ENCODE measurements at regions not wholly inside any gene's neighbourhood (a gene's known extent, or its start where the extent isn't known, plus 50 kb on each side); places are given as distances from the start of the nearest gene placed in this dataset.

DNA sequence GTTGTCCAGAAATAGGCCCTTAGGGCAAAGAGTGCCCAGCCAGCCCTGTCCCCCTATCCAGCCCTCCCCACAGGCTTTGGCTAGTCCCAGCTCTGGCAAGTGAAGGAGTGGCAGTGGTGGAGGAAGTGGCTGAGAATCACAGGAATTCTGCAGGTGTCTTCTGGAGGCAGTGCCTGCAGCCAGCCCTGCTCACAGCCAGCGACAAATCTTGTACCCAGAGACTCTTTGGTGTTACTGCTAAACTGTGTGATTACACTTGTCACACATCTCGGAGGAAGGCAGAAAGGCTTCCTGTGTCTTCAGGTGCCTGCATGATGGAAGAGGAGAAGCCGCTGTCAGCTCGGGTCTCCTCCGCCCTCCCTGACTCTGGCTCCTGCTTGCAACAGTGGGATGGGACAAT is 71.6 kb upstream of the GRIK3 start:
- no peak for ATAC-seq
- Histone ChIP-seq H3K9me3 (peaks cover 0 to 9% (median 0%) of the 10 kb centered on the region in 3 donors), H3K4me1 (no peaks in the 10 kb centered on the region), H3K27me3 (peaks cover 32% of the 10 kb centered on the region), H3K36me3 (no peaks in the 10 kb centered on the region), H3K4me3 (no peak overlapping the region), H3K27ac (no peak overlapping the region)
- TF ChIP-seq POLR2A (IDR thresholded peaks at IDR 0.05) (no peak), EP300 (IDR thresholded peaks at IDR 0.05) (no peak), POLR2AphosphoS5 (IDR thresholded peaks at IDR 0.05) (no peak)
- TF ChIP-seq, protein P1, sequence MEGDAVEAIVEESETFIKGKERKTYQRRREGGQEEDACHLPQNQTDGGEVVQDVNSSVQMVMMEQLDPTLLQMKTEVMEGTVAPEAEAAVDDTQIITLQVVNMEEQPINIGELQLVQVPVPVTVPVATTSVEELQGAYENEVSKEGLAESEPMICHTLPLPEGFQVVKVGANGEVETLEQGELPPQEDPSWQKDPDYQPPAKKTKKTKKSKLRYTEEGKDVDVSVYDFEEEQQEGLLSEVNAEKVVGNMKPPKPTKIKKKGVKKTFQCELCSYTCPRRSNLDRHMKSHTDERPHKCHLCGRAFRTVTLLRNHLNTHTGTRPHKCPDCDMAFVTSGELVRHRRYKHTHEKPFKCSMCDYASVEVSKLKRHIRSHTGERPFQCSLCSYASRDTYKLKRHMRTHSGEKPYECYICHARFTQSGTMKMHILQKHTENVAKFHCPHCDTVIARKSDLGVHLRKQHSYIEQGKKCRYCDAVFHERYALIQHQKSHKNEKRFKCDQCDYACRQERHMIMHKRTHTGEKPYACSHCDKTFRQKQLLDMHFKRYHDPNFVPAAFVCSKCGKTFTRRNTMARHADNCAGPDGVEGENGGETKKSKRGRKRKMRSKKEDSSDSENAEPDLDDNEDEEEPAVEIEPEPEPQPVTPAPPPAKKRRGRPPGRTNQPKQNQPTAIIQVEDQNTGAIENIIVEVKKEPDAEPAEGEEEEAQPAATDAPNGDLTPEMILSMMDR (IDR thresholded peaks at IDR 0.05) = no peak
- 60% methylated on average over 3 of the region's 5 CpGs; no CpG with 5 or more reads in 1 of the 2 donors for WGBS, 2 donors (ENCODE audit: low coverage in 1 of 2)

DNA sequence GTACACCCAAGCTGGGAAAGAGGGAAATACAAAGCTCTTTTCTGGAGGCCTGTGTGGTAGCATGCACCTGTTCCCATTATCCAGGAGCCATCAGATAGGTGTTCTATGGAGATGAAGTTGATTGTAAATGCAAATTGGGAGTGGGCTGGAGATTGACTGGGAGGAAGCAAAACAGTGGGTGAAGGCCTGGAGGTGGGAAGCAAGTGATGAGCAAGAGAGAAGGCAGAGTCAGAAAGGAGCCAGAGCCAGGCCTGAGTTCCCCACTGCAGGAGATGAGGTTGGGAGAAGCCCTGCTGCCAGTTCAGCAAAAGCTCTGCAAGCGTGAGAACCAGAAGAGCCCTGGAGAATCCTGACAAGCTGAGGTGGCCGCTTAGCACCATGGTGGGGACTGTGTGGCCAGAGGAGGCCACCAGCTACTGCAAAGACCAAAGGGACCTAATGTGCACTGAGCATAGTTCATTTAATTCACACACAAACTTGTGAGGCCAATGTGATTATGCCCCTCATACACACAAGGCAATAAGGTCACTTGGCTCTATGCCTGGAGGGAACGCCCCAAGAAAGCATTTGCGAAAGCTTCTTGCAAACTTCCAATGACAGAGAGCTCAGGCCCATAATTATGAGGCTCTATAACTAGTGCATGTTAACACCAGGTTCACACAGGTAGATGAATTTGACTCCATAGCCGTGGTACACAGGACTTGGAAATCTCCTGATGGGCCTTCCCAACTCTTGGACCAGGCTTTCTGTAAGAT is 73.0 kb upstream of the GRIK3 start:
- WGBS, 2 donors (ENCODE audit: low coverage in 1 of 2) = 81 to 85% methylated on average over 3 to 5 of the region's 5 CpGs
- peaks cover 0 to 9% (median 0%) of the 10 kb centered on the region in 3 donors for H3K9me3 ChIP-seq
- H3K27ac ChIP-seq = no peak overlapping the region
- H3K36me3 ChIP-seq = no peaks in the 10 kb centered on the region
- no peak overlapping the region for H3K4me3 ChIP-seq
- no peaks in the 10 kb centered on the region for H3K4me1 ChIP-seq
- peaks cover 18% of the 10 kb centered on the region for H3K27me3 ChIP-seq
- no peak for TF ChIP-seq POLR2AphosphoS5 (IDR thresholded peaks at IDR 0.05)
- no peak for ATAC-seq

DNA sequence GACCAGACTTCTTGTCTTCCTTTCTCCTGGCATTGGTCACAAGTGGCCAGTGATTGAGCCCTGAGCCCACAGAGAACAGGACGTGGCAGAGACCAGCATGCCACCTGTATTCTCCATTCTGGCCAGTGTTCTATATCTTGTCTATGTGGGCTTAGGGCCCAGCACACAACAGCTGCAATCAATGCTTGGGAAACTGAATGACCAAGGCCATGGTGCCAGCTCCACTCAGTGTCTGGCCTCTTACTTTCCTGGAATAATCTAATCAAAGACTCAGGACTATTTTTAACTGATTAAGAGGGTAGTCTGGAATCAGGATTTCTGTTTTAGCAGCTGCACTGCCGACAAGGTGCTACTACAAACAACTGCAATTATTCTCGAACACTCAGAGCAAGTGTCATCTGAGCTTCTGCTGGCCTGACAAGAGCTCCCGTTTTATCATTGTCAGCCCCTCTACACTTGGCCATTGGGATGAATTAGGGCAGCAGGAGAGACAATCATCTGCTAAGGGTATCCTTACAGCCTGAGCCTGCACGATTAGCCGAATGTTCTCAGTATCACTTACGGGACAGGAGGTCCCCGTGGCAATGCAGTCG is 74.4 kb upstream of the GRIK3 start:
- Histone ChIP-seq H3K4me1 (no peaks in the 10 kb centered on the region), H3K27me3 (peaks cover 30% of the 10 kb centered on the region), H3K36me3 (no peaks in the 10 kb centered on the region), H3K9me3 (peaks cover 0 to 7% (median 0%) of the 10 kb centered on the region in 3 donors), H3K27ac (no peak overlapping the region), H3K4me3 (no peak overlapping the region)
- 54 to 61% methylated on average over 4 to 8 of the region's 9 CpGs for WGBS, 2 donors (ENCODE audit: low coverage in 1 of 2)
- ATAC-seq = no peak
- TF ChIP-seq POLR2A (IDR thresholded peaks at IDR 0.05) = no peak
- TF ChIP-seq, protein P1 (IDR thresholded peaks at IDR 0.05) = no peak
- TF ChIP-seq EP300 (IDR thresholded peaks at IDR 0.05) = no peak
- no peak for TF ChIP-seq POLR2AphosphoS5 (IDR thresholded peaks at IDR 0.05)

DNA sequence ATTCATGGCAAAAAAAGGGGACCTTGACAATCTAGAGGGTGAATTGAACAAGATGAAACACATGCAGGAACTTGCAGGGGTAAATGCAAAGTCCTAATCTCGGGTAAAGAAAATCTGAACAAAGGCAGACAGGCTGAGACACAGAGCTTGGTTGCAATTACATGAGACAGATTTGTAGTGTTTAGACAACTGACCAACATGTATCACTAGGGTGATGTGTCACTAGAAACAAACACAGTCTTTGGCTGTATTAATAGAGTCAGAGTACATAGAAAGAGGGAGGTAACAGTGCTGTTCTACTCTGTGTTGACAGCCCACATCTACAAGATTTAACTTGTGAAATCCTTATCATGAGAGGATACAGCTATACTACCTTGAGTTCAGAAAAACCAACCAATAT is 78.1 kb upstream of the GRIK3 start:
- ATAC-seq = no peak
- WGBS, 2 donors (ENCODE audit: low coverage in 1 of 2) = 60 to 86% methylated on average over 1 of the region's 1 CpG
- H3K9me3 ChIP-seq = no peaks in the 10 kb centered on the region
- H3K27ac ChIP-seq = no peak overlapping the region
- peaks cover 42% of the 10 kb centered on the region for H3K27me3 ChIP-seq
- TF ChIP-seq POLR2AphosphoS5 (IDR thresholded peaks at IDR 0.05) (no peak), POLR2A (IDR thresholded peaks at IDR 0.05) (no peak), EP300 (IDR thresholded peaks at IDR 0.05) (no peak)
- TF ChIP-seq, protein P1 (IDR thresholded peaks at IDR 0.05) = no peak
- no peak overlapping the region for H3K4me3 ChIP-seq
- H3K4me1 ChIP-seq = no peaks in the 10 kb centered on the region
- H3K36me3 ChIP-seq = no peaks in the 10 kb centered on the region

DNA sequence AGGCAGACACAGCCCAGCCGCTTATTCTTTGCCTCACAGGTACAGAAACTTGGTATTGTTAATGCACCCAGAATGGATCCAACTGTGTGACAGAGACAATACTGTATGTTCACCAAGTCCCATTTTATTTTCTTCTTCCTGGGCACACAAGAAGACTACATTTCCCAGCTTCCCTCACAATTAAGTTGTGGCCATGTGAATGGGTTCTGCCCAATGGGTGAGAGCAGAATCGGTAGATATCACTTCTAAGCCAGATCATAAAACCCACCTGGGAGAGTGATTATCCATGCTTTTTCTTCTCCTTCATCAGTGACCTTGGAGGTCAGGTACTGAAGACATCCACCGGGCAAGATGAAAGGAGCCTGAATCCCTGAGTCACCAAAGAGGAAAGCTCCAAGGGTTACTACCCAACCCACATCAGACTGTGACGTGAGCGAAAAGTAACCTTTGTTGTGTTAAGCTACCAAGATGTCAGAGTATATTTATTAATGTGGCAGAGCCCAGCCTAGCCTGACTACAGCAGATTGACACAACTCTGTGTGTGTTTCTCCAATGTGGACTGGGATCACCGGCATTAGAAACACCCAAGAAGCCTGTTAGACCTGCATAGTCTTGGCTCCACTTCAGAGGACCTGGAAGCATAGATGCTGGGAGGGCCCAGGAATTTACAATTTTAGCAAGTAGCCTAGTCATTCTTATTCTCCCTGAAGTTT is 79.1 kb upstream of the GRIK3 start:
- Histone ChIP-seq H3K9me3 (no peaks in the 10 kb centered on the region), H3K27ac (no peak overlapping the region), H3K4me1 (no peaks in the 10 kb centered on the region), H3K4me3 (no peak overlapping the region), H3K27me3 (peaks cover 45% of the 10 kb centered on the region), H3K36me3 (no peaks in the 10 kb centered on the region)
- no peak for ATAC-seq
- TF ChIP-seq POLR2AphosphoS5 (IDR thresholded peaks at IDR 0.05) (no peak), EP300 (IDR thresholded peaks at IDR 0.05) (no peak), POLR2A (IDR thresholded peaks at IDR 0.05) (no peak)
- TF ChIP-seq, protein P1 (IDR thresholded peaks at IDR 0.05) = no peak
- WGBS, 2 donors (ENCODE audit: low coverage in 1 of 2) = 68 to 88% methylated on average over 2 to 4 of the region's 6 CpGs
